ENCODE measurements at regions not wholly inside any gene's neighbourhood (a gene's known extent, or its start where the extent isn't known, plus 50 kb on each side); places are given as distances from the start of the nearest gene placed in this dataset.

DNA sequence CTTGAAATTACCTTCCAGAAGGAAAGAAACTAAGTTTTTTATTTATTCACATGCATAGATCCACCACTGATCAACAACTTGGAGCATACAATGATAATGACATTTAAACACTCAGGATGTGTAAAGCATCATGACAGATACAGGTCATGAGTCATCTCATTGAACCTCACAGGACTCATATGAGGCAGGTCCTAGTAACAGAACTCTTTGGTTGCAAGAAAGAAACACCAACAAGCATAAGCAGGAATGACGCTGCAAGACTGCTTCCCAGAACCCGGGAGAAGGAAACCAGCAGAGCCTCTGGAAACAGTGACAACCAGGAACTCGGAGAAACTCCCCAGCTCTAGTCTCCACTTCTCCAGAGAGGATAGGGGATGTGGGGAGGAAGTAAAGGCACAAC is 60.8 kb upstream of the IPO5 start:
- no peak overlapping the region for H3K4me3 ChIP-seq (ENCODE audit: low read length)
- TF ChIP-seq, protein P1, sequence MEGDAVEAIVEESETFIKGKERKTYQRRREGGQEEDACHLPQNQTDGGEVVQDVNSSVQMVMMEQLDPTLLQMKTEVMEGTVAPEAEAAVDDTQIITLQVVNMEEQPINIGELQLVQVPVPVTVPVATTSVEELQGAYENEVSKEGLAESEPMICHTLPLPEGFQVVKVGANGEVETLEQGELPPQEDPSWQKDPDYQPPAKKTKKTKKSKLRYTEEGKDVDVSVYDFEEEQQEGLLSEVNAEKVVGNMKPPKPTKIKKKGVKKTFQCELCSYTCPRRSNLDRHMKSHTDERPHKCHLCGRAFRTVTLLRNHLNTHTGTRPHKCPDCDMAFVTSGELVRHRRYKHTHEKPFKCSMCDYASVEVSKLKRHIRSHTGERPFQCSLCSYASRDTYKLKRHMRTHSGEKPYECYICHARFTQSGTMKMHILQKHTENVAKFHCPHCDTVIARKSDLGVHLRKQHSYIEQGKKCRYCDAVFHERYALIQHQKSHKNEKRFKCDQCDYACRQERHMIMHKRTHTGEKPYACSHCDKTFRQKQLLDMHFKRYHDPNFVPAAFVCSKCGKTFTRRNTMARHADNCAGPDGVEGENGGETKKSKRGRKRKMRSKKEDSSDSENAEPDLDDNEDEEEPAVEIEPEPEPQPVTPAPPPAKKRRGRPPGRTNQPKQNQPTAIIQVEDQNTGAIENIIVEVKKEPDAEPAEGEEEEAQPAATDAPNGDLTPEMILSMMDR (conservative IDR thresholded peaks at IDR 0.05; ENCODE audit: low read depth, low read length), result no peak
- no peak for DNase-seq (ENCODE audit: low read depth)

DNA sequence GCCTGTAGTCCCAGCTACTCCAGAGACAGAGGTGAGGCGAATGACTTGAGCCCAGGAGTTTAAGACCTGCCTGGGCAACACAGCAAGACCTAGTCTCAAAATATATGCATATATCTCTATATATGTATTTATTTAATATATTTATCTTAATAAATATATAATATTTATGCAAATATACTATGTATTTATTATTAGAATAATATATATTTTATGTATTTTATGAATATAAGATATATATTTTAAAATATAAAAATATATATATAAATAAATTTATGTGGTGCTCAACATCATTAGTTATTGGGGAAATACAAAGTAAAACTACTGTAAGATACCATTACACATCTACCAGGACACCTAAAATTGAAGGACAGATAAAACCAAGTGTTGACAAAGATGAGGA is 58.1 kb upstream of the IPO5 start:
- no peak for DNase-seq (ENCODE audit: low read depth)
- H3K4me3 ChIP-seq (ENCODE audit: low read length), result no peak overlapping the region
- TF ChIP-seq, protein P1 (conservative IDR thresholded peaks at IDR 0.05; ENCODE audit: low read depth, low read length), result no peak

GRCh38 chr13:97896446-97896845 is 57.0 kb upstream of the IPO5 start:
- no peak for DNase-seq (ENCODE audit: low read depth)
- TF ChIP-seq, protein P1 (conservative IDR thresholded peaks at IDR 0.05; ENCODE audit: low read depth, low read length), result no peak

GRCh38 chr13:97901716-97902115 is 51.8 kb upstream of the IPO5 start:
- H3K4me3 ChIP-seq (ENCODE audit: low read length), result no peak overlapping the region
- DNase-seq (ENCODE audit: low read depth), result no peak
- TF ChIP-seq, protein P1 (conservative IDR thresholded peaks at IDR 0.05; ENCODE audit: low read depth, low read length), result no peak

More at GRCh38 chr13:97896446-97896845, 57.0 kb upstream of the IPO5 start:
- H3K4me3 ChIP-seq (ENCODE audit: low read length), result no peak overlapping the region

Measured in retinal pigment epithelial cell (primary cell).